ENCODE measurements at regions not wholly inside any gene's neighbourhood (a gene's known extent, or its start where the extent isn't known, plus 50 kb on each side); places are given as distances from the start of the nearest gene placed in this dataset.
A peak's percentile ranks its signal among the peaks of the same experiment; 100 is the strongest.

- H3K27ac ChIP-seq (ENCODE audit: low read length) = peak overlapping the region; percentile 46
- H3K4me3 ChIP-seq (ENCODE audit: low read length in 2 of 2) = no peak overlapping the region
- no peak overlapping the region for H3K9ac ChIP-seq (ENCODE audit: low read length in 2 of 2)
- H3K27me3 ChIP-seq (ENCODE audit: control insufficient read depth in 1 of 2, insufficient read depth in 2 of 2, low read length in 2 of 2) = no peaks in the 10 kb centered on the region
- H3K36me3 ChIP-seq (ENCODE audit: control insufficient read depth in 2 of 2, insufficient read depth in 2 of 2, low read length in 2 of 2) = no peaks in the 10 kb centered on the region
- H3K4me1 ChIP-seq (ENCODE audit: control insufficient read depth, insufficient read depth, low read length) = no peaks in the 10 kb centered on the region
- no peaks in the 10 kb centered on the region for H3K9me3 ChIP-seq (ENCODE audit: control insufficient read depth in 2 of 2, low read length in 2 of 2)
Measured at GRCh38 chr13:106156468-106156867, 379.0 kb downstream of the EFNB2 start.

GRCh38 chr13:106155411-106155810, 380.1 kb downstream of the EFNB2 start:
- no peak overlapping the region for H3K9ac ChIP-seq (ENCODE audit: low read length in 2 of 2)
- H3K36me3 ChIP-seq (ENCODE audit: control insufficient read depth in 2 of 2, insufficient read depth in 2 of 2, low read length in 2 of 2) = no peaks in the 10 kb centered on the region
- no peaks in the 10 kb centered on the region for H3K27me3 ChIP-seq (ENCODE audit: control insufficient read depth in 1 of 2, insufficient read depth in 2 of 2, low read length in 2 of 2)
- no peaks in the 10 kb centered on the region for H3K9me3 ChIP-seq (ENCODE audit: control insufficient read depth in 2 of 2, low read length in 2 of 2)
- H3K4me3 ChIP-seq (ENCODE audit: low read length in 2 of 2) = no peak overlapping the region
- no peak overlapping the region for H3K27ac ChIP-seq (ENCODE audit: low read length)
- no peaks in the 10 kb centered on the region for H3K4me1 ChIP-seq (ENCODE audit: control insufficient read depth, insufficient read depth, low read length)

- Histone ChIP-seq H3K27me3 (ENCODE audit: control insufficient read depth in 1 of 2, insufficient read depth in 2 of 2, low read length in 2 of 2) (no peaks in the 10 kb centered on the region), H3K9me3 (ENCODE audit: control insufficient read depth in 2 of 2, low read length in 2 of 2) (no peaks in the 10 kb centered on the region), H3K27ac (ENCODE audit: low read length) (no peak overlapping the region), H3K36me3 (ENCODE audit: control insufficient read depth in 2 of 2, insufficient read depth in 2 of 2, low read length in 2 of 2) (no peaks in the 10 kb centered on the region), H3K4me3 (ENCODE audit: low read length in 2 of 2) (no peak overlapping the region), H3K9ac (ENCODE audit: low read length in 2 of 2) (no peak overlapping the region), H3K4me1 (ENCODE audit: control insufficient read depth, insufficient read depth, low read length) (no peaks in the 10 kb centered on the region)
Measured at GRCh38 chr13:106153876-106154275, 381.6 kb downstream of the EFNB2 start.

- no peaks in the 10 kb centered on the region for H3K9me3 ChIP-seq (ENCODE audit: control insufficient read depth in 2 of 2, low read length in 2 of 2)
- no peaks in the 10 kb centered on the region for H3K4me1 ChIP-seq (ENCODE audit: control insufficient read depth, insufficient read depth, low read length)
- no peak overlapping the region for H3K4me3 ChIP-seq (ENCODE audit: low read length in 2 of 2)
- no peaks in the 10 kb centered on the region for H3K27me3 ChIP-seq (ENCODE audit: control insufficient read depth in 1 of 2, insufficient read depth in 2 of 2, low read length in 2 of 2)
- H3K36me3 ChIP-seq (ENCODE audit: control insufficient read depth in 2 of 2, insufficient read depth in 2 of 2, low read length in 2 of 2) = no peaks in the 10 kb centered on the region
- H3K27ac ChIP-seq (ENCODE audit: low read length) = no peak overlapping the region
- no peak overlapping the region for H3K9ac ChIP-seq (ENCODE audit: low read length in 2 of 2)
Measured at GRCh38 chr13:106153041-106153440, 382.4 kb downstream of the EFNB2 start.

GRCh38 chr13:106152047-106152446, 383.4 kb downstream of the EFNB2 start:
- H3K27ac ChIP-seq (ENCODE audit: low read length) = no peak overlapping the region
- H3K9me3 ChIP-seq (ENCODE audit: control insufficient read depth in 2 of 2, low read length in 2 of 2) = no peaks in the 10 kb centered on the region
- H3K9ac ChIP-seq (ENCODE audit: low read length in 2 of 2) = no peak overlapping the region
- no peak overlapping the region for H3K4me3 ChIP-seq (ENCODE audit: low read length in 2 of 2)
- H3K27me3 ChIP-seq (ENCODE audit: control insufficient read depth in 1 of 2, insufficient read depth in 2 of 2, low read length in 2 of 2) = no peaks in the 10 kb centered on the region
- no peaks in the 10 kb centered on the region for H3K36me3 ChIP-seq (ENCODE audit: control insufficient read depth in 2 of 2, insufficient read depth in 2 of 2, low read length in 2 of 2)
- no peaks in the 10 kb centered on the region for H3K4me1 ChIP-seq (ENCODE audit: control insufficient read depth, insufficient read depth, low read length)

GRCh38 chr13:106151056-106151699, 384.3 kb downstream of the EFNB2 start:
- H3K27ac ChIP-seq (ENCODE audit: low read length) = no peak overlapping the region
- no peak overlapping the region for H3K4me3 ChIP-seq (ENCODE audit: low read length in 2 of 2)
- H3K27me3 ChIP-seq (ENCODE audit: control insufficient read depth in 1 of 2, insufficient read depth in 2 of 2, low read length in 2 of 2) = no peaks in the 10 kb centered on the region
- H3K9ac ChIP-seq (ENCODE audit: low read length in 2 of 2) = no peak overlapping the region
- no peaks in the 10 kb centered on the region for H3K4me1 ChIP-seq (ENCODE audit: control insufficient read depth, insufficient read depth, low read length)
- no peaks in the 10 kb centered on the region for H3K36me3 ChIP-seq (ENCODE audit: control insufficient read depth in 2 of 2, insufficient read depth in 2 of 2, low read length in 2 of 2)
- no peaks in the 10 kb centered on the region for H3K9me3 ChIP-seq (ENCODE audit: control insufficient read depth in 2 of 2, low read length in 2 of 2)

- no peak overlapping the region for H3K9ac ChIP-seq (ENCODE audit: low read length in 2 of 2)
- no peak overlapping the region for H3K4me3 ChIP-seq (ENCODE audit: low read length in 2 of 2)
- H3K36me3 ChIP-seq (ENCODE audit: control insufficient read depth in 2 of 2, insufficient read depth in 2 of 2, low read length in 2 of 2) = no peaks in the 10 kb centered on the region
- no peaks in the 10 kb centered on the region for H3K4me1 ChIP-seq (ENCODE audit: control insufficient read depth, insufficient read depth, low read length)
- no peaks in the 10 kb centered on the region for H3K27me3 ChIP-seq (ENCODE audit: control insufficient read depth in 1 of 2, insufficient read depth in 2 of 2, low read length in 2 of 2)
- no peak overlapping the region for H3K27ac ChIP-seq (ENCODE audit: low read length)
- H3K9me3 ChIP-seq (ENCODE audit: control insufficient read depth in 2 of 2, low read length in 2 of 2) = no peaks in the 10 kb centered on the region
Measured at GRCh38 chr13:106145997-106146864, 389.2 kb downstream of the EFNB2 start.

- H3K9me3 ChIP-seq (ENCODE audit: control insufficient read depth in 2 of 2, low read length in 2 of 2) = no peaks in the 10 kb centered on the region
- H3K4me1 ChIP-seq (ENCODE audit: control insufficient read depth, insufficient read depth, low read length) = no peaks in the 10 kb centered on the region
Measured at GRCh38 chr13:106145070-106145469, 390.4 kb downstream of the EFNB2 start.

GRCh38 chr13:106143930-106144709, 391.3 kb downstream of the EFNB2 start:
- Histone ChIP-seq H3K4me3 (ENCODE audit: low read length in 2 of 2) (no peak overlapping the region), H3K9ac (ENCODE audit: low read length in 2 of 2) (no peak overlapping the region), H3K36me3 (ENCODE audit: control insufficient read depth in 2 of 2, insufficient read depth in 2 of 2, low read length in 2 of 2) (no peaks in the 10 kb centered on the region), H3K27ac (ENCODE audit: low read length) (no peak overlapping the region), H3K9me3 (ENCODE audit: control insufficient read depth in 2 of 2, low read length in 2 of 2) (no peaks in the 10 kb centered on the region), H3K27me3 (ENCODE audit: control insufficient read depth in 1 of 2, insufficient read depth in 2 of 2, low read length in 2 of 2) (no peaks in the 10 kb centered on the region), H3K4me1 (ENCODE audit: control insufficient read depth, insufficient read depth, low read length) (no peaks in the 10 kb centered on the region)

More at GRCh38 chr13:106145070-106145469, 390.4 kb downstream of the EFNB2 start:
- no peaks in the 10 kb centered on the region for H3K27me3 ChIP-seq (ENCODE audit: control insufficient read depth in 1 of 2, insufficient read depth in 2 of 2, low read length in 2 of 2)
- H3K27ac ChIP-seq (ENCODE audit: low read length) = no peak overlapping the region
- H3K36me3 ChIP-seq (ENCODE audit: control insufficient read depth in 2 of 2, insufficient read depth in 2 of 2, low read length in 2 of 2) = no peaks in the 10 kb centered on the region
- no peak overlapping the region for H3K4me3 ChIP-seq (ENCODE audit: low read length in 2 of 2)
- H3K9ac ChIP-seq (ENCODE audit: low read length in 2 of 2) = no peak overlapping the region

- no peaks in the 10 kb centered on the region for H3K4me1 ChIP-seq (ENCODE audit: control insufficient read depth, insufficient read depth, low read length)
- H3K36me3 ChIP-seq (ENCODE audit: control insufficient read depth in 2 of 2, insufficient read depth in 2 of 2, low read length in 2 of 2) = no peaks in the 10 kb centered on the region
- H3K27me3 ChIP-seq (ENCODE audit: control insufficient read depth in 1 of 2, insufficient read depth in 2 of 2, low read length in 2 of 2) = no peaks in the 10 kb centered on the region
- H3K4me3 ChIP-seq (ENCODE audit: low read length in 2 of 2) = no peak overlapping the region
- H3K9ac ChIP-seq (ENCODE audit: low read length in 2 of 2) = no peak overlapping the region
- H3K9me3 ChIP-seq (ENCODE audit: control insufficient read depth in 2 of 2, low read length in 2 of 2) = no peaks in the 10 kb centered on the region
- H3K27ac ChIP-seq (ENCODE audit: low read length) = no peak overlapping the region
Measured at GRCh38 chr13:106143392-106143791, 392.1 kb downstream of the EFNB2 start.
